Right lobe of liver (tissue), 4 donors: ENCODE measurements at regions not wholly inside any gene's neighbourhood (a gene's known extent, or its start where the extent isn't known, plus 50 kb on each side); places are given as distances from the start of the nearest gene placed in this dataset.

Experiments
- CTCF ChIP-seq, 4 donors: fragments of 200-600 bp in 3 of 4; fragments of 450-650 bp in 1 of 4; IDR thresholded peaks; one replicate each; pipeline versions ENCODE4 v1.5.1 to v1.8.0; 2016 to 2022; ENCODE audit warnings: antibody characterized with exemption in 4 of 4, mild to moderate bottlenecking in 2 of 4
- POLR2A ChIP-seq: fragments of 450-650 bp; IDR thresholded peaks from one replicate; pipeline ENCODE4 v1.6.1; 2017; ENCODE audit warnings: antibody characterized with exemption, mild to moderate bottlenecking
- donor health status: DM: no; HTN: no; CAD: no.
- donor health status: DM: no; HTN: no; CAD: no.
- donor health status: DM: no; HTN: yes; CAD: no.

- TF ChIP-seq CTCF (IDR thresholded peaks at IDR 0.05) (no peak), POLR2A (no peak)
Measured at GRCh38 chr6:62357835-62358234, 71.8 kb upstream of the KHDRBS2 start.
